Inferior parietal cortex (tissue), 1 donor: ENCODE measurements at regions not wholly inside any gene's neighbourhood (a gene's known extent, or its start where the extent isn't known, plus 50 kb on each side); places are given as distances from the start of the nearest gene placed in this dataset.
"Not testable (repeated sequence)": the region's sequence is repeated elsewhere in the genome, so short reads cannot be mapped to it uniquely, and the experiment has no call there.

Source experiments
- DNase-seq: peaks from one replicate; pipeline ENCODE4 v3.0.0-alpha.2; 2016; ENCODE audit errors: extremely low spot score

- no peak for DNase-seq
Observed at GRCh38 chr7:156039971-156040677, 227.9 kb upstream of the SHH start.

- DNase-seq: no peak
Observed at GRCh38 chr7:156039194-156039593, 226.9 kb upstream of the SHH start.

DNA sequence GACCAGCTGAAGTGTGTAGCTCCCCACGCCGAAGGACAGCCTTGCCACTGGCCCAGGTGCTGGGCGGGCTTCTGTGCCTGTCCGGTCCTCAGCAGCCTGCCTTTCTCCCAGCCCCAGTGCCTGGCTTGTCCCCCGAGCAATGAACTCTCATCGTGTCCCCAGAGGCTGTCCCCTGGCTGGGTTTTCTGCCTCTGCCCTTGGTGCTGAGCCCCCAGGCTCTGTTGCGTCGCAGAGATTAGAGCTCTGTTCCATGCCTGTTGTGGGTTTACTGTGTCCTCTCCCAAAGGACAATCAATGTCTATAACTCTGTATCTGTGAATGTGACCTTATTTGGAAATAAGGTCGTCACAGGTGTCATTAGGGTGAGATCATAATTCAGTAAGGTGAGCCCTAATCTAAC is 226.1 kb upstream of the SHH start:
- DNase-seq: no peak

GRCh38 chr7:156036153-156036552 is 223.9 kb upstream of the SHH start:
- DNase-seq: no peak

- not testable (repeated sequence) for DNase-seq
Observed at GRCh38 chr7:156035387-156035786, 223.1 kb upstream of the SHH start.

- no peak for DNase-seq
Observed at GRCh38 chr7:156034397-156034796, 222.1 kb upstream of the SHH start.

GRCh38 chr7:156032973-156033372 is 220.7 kb upstream of the SHH start:
- no peak for DNase-seq

GRCh38 chr7:156031679-156032478 is 219.6 kb upstream of the SHH start:
- DNase-seq: no peak

DNA sequence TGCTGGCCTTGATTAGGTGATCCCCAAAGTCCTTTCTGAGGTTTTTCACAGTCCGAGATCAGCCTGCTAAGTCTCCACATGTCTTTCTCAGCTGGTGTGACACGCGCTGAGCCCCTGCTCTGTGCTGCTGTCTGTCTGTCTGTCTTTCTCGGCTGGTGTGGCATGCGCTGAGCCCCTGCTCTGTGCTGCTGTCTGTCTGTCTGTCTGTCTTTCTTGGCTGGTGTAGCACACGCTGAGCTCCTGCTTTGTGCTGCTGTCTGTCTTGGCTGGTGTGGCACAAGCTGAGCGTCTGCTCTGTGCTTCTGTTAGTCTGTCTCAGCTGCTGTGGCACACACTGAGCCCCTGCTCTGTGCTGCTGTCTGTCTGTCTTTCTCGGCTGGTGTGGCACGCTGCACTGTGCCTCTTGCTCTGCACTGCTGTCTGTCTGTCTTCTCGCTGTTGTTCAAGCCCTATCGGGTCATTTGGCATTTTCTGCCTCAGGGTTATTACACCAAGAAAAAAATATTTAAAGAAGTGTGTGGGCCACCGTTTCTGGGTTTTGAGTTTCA is 217.3 kb upstream of the SHH start:
- DNase-seq: no peak

GRCh38 chr7:156028521-156028920 is 216.3 kb upstream of the SHH start:
- no peak for DNase-seq

GRCh38 chr7:156027821-156028220 is 215.6 kb upstream of the SHH start:
- no peak for DNase-seq

DNA sequence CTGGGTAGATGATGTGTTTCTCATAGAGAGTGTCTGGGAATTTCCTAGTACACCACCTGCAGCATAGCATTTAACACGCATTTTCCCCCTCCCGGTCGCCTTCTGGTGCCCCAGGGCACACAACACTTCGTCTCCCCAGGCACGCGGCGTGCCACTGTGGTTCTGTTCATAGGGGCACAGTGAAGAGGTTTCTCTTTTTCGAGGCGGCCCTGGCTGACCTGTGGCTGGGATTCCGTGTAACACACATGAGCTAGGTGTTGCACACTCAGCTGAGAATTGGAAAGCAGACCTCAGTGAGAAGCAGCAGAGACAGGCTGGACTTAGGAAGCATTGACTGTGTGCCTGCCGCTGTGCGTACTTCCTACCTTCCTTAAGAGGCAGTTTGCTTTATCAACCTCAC is 214.3 kb upstream of the SHH start:
- no peak for DNase-seq

DNA sequence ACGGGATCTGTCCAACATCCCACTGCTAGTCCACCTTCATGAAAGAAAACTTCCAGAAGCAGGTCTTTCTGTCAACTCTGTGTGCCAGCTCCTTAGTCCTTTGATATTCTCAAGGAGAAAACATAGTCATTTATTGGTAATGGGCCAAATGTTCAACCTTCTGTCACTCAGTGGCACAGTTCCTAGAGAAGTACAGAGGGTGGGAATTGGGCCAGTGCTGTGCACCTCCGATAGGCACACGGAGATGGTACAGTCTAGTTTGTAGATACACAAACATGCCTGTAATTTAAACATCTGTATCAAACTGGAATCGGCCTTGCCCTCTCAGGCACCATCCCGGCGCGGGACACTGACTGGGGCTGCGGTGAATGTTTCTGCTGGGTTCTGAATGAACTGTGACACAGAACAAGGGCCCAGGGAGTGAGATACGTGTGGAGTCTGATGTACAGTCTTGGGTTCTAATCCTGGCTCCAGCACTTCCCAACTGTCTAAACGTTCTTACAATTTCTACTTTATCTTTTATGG is 213.9 kb upstream of the SHH start:
- DNase-seq: no peak

- no peak for DNase-seq
Observed at GRCh38 chr7:156025675-156026074, 213.4 kb upstream of the SHH start.

DNA sequence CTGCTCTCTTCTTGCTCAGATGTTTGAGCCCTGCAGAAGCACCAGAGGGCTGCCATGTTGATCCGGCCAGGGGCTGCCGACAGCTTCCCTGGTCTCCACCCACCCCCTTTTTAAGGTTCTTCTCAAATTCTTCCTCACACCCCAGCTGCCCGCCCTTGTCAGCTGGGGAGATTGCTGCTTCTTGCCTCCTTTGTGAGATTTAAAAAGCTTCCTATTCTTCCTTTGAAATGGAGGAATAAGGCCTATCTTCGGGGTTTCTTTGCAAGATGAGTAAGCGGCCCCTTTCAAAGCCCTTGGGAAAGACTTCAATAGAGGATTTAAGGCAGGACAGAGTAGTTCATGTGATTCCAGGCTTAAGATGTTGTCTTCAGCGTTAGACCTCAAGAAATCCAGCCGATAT is 211.9 kb upstream of the SHH start:
- DNase-seq: no peak

DNA sequence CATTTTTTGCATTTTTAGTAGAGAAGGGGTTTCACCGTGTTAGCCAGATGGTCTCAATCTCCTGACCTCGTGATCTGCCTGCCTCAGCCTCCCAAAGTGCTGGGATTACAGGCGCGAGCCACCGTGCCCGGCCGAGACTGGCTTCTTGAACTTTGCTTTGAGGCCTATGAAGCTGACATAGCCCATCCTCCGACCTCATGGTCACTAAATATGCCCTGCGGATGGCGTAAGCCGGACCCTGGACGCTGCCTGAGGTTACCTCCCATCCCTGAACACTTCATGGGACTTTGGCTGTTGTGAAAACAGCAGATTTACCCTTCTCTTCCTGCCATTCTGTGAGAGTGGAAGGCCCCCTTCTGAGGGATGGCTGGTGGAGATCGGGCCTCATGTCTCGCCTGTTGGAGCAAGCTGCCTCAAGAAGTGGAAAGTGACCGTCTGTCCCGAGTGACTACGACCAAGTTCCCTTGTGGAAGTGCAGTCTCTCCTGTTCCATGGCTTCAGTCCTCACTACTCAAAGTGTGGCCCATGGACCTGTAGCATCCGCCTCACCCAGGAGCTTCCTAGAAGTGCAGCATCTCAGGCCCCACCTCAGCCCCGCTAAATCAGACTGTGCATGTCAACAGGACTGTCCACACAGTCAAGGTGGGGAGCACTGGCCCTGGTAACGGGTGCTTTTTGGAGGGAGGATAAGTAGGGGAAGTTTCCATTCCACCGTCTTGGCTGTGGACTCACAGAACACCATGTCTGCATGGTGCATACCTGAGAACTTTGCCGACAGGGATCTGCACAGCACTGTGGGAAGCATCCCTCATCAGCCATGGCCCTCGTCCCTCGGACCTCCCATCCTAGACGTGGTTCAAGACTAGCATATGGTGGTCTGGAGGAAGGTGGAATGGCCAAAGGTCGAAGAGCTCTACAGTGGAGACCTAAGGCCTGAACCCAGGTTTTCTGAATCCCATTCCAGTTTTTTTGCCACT is 210.5 kb upstream of the SHH start:
- DNase-seq: no peak

DNA sequence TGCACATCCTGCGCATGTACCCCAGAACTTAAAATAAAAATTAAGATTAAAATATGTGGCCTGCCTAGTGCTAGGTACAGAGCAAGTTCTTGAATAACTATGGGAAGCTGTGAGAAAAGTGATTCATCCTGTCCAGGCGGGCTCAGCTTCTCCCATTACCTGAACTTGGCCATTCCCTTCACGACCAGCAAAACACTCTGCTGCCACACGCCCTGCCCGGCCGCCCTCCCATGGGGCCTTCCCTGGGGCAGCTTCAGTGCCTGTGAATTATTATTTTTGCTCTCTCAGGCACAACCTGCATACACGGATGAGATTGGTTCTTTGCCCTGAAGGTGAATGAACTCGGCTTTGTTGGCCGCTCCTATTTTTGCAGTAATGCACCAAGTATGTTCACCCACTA is 209.2 kb upstream of the SHH start:
- DNase-seq: no peak

DNA sequence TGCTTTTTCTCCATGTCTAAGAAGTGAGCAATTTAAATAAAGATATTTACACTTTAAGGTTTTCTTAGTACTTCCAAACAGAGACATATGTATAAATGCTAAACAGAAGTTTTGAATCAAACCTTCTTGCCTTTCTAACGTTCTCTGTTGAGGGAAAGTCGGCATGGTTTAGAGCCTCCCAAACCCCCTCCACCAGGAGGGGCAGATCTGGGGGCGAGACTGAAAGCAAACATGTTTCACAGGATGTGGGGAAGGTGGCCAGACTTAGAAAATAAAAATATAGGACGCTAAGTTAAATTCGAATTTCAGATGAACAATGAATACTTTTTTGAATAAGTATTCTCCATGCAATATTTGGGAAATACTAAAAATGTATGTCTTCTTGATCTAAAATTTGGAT is 208.3 kb upstream of the SHH start:
- no peak for DNase-seq

GRCh38 chr7:156019776-156020565 is 207.7 kb upstream of the SHH start:
- DNase-seq: no peak

GRCh38 chr7:156019308-156019707 is 207.0 kb upstream of the SHH start:
- no peak for DNase-seq
